ENCODE measurements at regions not wholly inside any gene's neighbourhood (a gene's known extent, or its start where the extent isn't known, plus 50 kb on each side); places are given as distances from the start of the nearest gene placed in this dataset.

- Mint-ChIP-seq H3K9me3 (ENCODE audit: unreplicated experiment) (peaks cover 5% of the 10 kb centered on the region), H3K36me3 (ENCODE audit: unreplicated experiment) (no peaks in the 10 kb centered on the region), H3K27ac (ENCODE audit: unreplicated experiment) (no peak overlapping the region), H3K27me3 (ENCODE audit: unreplicated experiment) (no peaks in the 10 kb centered on the region), H3K4me3 (ENCODE audit: unreplicated experiment) (no peak overlapping the region), H3K4me1 (ENCODE audit: unreplicated experiment) (no peaks in the 10 kb centered on the region)
- DNase-seq (ENCODE audit: extremely low spot score, unreplicated experiment) = no peak
- TF ChIP-seq CTCF (IDR thresholded peaks at IDR 0.05) = no peak
Observed at GRCh38 chr16:77660311-77660710, 62.0 kb upstream of the NUDT7 start.

- H3K27ac Mint-ChIP-seq (ENCODE audit: unreplicated experiment) = no peak overlapping the region
- no peaks in the 10 kb centered on the region for H3K4me1 Mint-ChIP-seq (ENCODE audit: unreplicated experiment)
- no peak for DNase-seq (ENCODE audit: extremely low spot score, unreplicated experiment)
- H3K27me3 Mint-ChIP-seq (ENCODE audit: unreplicated experiment) = no peaks in the 10 kb centered on the region
- H3K4me3 Mint-ChIP-seq (ENCODE audit: unreplicated experiment) = no peak overlapping the region
- H3K9me3 Mint-ChIP-seq (ENCODE audit: unreplicated experiment) = peaks cover 5% of the 10 kb centered on the region
- no peaks in the 10 kb centered on the region for H3K36me3 Mint-ChIP-seq (ENCODE audit: unreplicated experiment)
- TF ChIP-seq CTCF (IDR thresholded peaks at IDR 0.05) = no peak
Observed at GRCh38 chr16:77662246-77662645, 60.1 kb upstream of the NUDT7 start.

- Mint-ChIP-seq H3K36me3 (ENCODE audit: unreplicated experiment) (no peaks in the 10 kb centered on the region), H3K27me3 (ENCODE audit: unreplicated experiment) (no peaks in the 10 kb centered on the region), H3K4me1 (ENCODE audit: unreplicated experiment) (no peaks in the 10 kb centered on the region), H3K9me3 (ENCODE audit: unreplicated experiment) (peaks cover 5% of the 10 kb centered on the region), H3K27ac (ENCODE audit: unreplicated experiment) (no peak overlapping the region), H3K4me3 (ENCODE audit: unreplicated experiment) (no peak overlapping the region)
- TF ChIP-seq CTCF (IDR thresholded peaks at IDR 0.05) = no peak
- no peak for DNase-seq (ENCODE audit: extremely low spot score, unreplicated experiment)
Observed at GRCh38 chr16:77663711-77664110, 58.6 kb upstream of the NUDT7 start.

GRCh38 chr16:77666771-77667170, 55.5 kb upstream of the NUDT7 start:
- DNase-seq (ENCODE audit: extremely low spot score, unreplicated experiment) = no peak
- H3K36me3 Mint-ChIP-seq (ENCODE audit: unreplicated experiment) = no peaks in the 10 kb centered on the region
- no peak overlapping the region for H3K4me3 Mint-ChIP-seq (ENCODE audit: unreplicated experiment)

GRCh38 chr16:77668201-77668600, 54.1 kb upstream of the NUDT7 start:
- no peaks in the 10 kb centered on the region for H3K27me3 Mint-ChIP-seq (ENCODE audit: unreplicated experiment)
- H3K36me3 Mint-ChIP-seq (ENCODE audit: unreplicated experiment) = no peaks in the 10 kb centered on the region
- no peaks in the 10 kb centered on the region for H3K9me3 Mint-ChIP-seq (ENCODE audit: unreplicated experiment)
- no peaks in the 10 kb centered on the region for H3K4me1 Mint-ChIP-seq (ENCODE audit: unreplicated experiment)
- H3K27ac Mint-ChIP-seq (ENCODE audit: unreplicated experiment) = no peak overlapping the region
- H3K4me3 Mint-ChIP-seq (ENCODE audit: unreplicated experiment) = no peak overlapping the region
- DNase-seq (ENCODE audit: extremely low spot score, unreplicated experiment) = no peak
- no peak for TF ChIP-seq CTCF (IDR thresholded peaks at IDR 0.05)

More at GRCh38 chr16:77666771-77667170, 55.5 kb upstream of the NUDT7 start:
- no peaks in the 10 kb centered on the region for H3K4me1 Mint-ChIP-seq (ENCODE audit: unreplicated experiment)
- no peak overlapping the region for H3K27ac Mint-ChIP-seq (ENCODE audit: unreplicated experiment)
- H3K9me3 Mint-ChIP-seq (ENCODE audit: unreplicated experiment) = peaks cover 5% of the 10 kb centered on the region
- TF ChIP-seq CTCF (IDR thresholded peaks at IDR 0.05) = no peak
- no peaks in the 10 kb centered on the region for H3K27me3 Mint-ChIP-seq (ENCODE audit: unreplicated experiment)

All from osteocyte (in vitro differentiated cells).